Keratinocyte (primary cell): ENCODE measurements at regions not wholly inside any gene's neighbourhood (a gene's known extent, or its start where the extent isn't known, plus 50 kb on each side); places are given as distances from the start of the nearest gene placed in this dataset.

Experiments used
- CTCF ChIP-seq, 3 experiments: IDR thresholded peaks in 1 of 3; conservative IDR thresholded peaks in 1 of 3; optimal IDR thresholded peaks in 1 of 3; 2 replicates in 2 of 3; 3 replicates in 1 of 3; pipeline versions ENCODE3 to v1.5.1; 2011; ENCODE audit warnings: low read length in 3 of 3, mild to moderate bottlenecking in 3 of 3, moderate library complexity in 2 of 3, control low read depth in 1 of 3, inconsistent platforms in 1 of 3; ENCODE audit not compliant: insufficient read depth in 2 of 3; ENCODE audit errors: extremely low read depth in 1 of 3
- EZH2 ChIP-seq: IDR thresholded peaks from one replicate; pipeline ENCODE4 v1.6.1; 2012; ENCODE audit warnings: inconsistent platforms, mild to moderate bottlenecking, low read length, moderate library complexity

GRCh38 chr2:41723526-41723925 is 324.3 kb upstream of the PKDCC start:
- no peak for TF ChIP-seq EZH2
- TF ChIP-seq CTCF (optimal IDR thresholded peaks at IDR 0.05 in 1 of 3, IDR thresholded peaks at IDR 0.05 in 1 of 3, conservative IDR thresholded peaks at IDR 0.05 in 1 of 3; ENCODE audit: extremely low read depth in 1 of 3, insufficient read depth in 2 of 3, low read length in 3 of 3): no peak
